ENCODE measurements at regions not wholly inside any gene's neighbourhood (a gene's known extent, or its start where the extent isn't known, plus 50 kb on each side); places are given as distances from the start of the nearest gene placed in this dataset.
"Not testable (repeated sequence)": the region's sequence is repeated elsewhere in the genome, so short reads cannot be mapped to it uniquely, and the experiment has no call there.

GRCh38 chr12:93979189-93979588 lies 169.2 kb upstream of the PLXNC1 start:
- no peak for DNase-seq (ENCODE audit: low read depth)

GRCh38 chr12:93980711-93981110 lies 167.7 kb upstream of the PLXNC1 start:
- no peak for DNase-seq (ENCODE audit: low read depth)

GRCh38 chr12:93981411-93981810 lies 167.0 kb upstream of the PLXNC1 start:
- DNase-seq (ENCODE audit: low read depth) = no peak

GRCh38 chr12:93982771-93983315 lies 165.5 kb upstream of the PLXNC1 start:
- DNase-seq (ENCODE audit: low read depth) = peak; percentile 56

- DNase-seq (ENCODE audit: low read depth) = no peak
These were observed 164.4 kb upstream of the PLXNC1 start for GRCh38 chr12:93984005-93984404.

- no peak for DNase-seq (ENCODE audit: low read depth)
These were observed 158.4 kb upstream of the PLXNC1 start for GRCh38 chr12:93989949-93990348.

- DNase-seq (ENCODE audit: low read depth) = peak; percentile 29
These were observed 157.3 kb upstream of the PLXNC1 start for GRCh38 chr12:93990832-93991803.

- no peak for DNase-seq (ENCODE audit: low read depth)
These were observed 156.4 kb upstream of the PLXNC1 start for GRCh38 chr12:93991829-93992461.

GRCh38 chr12:93994721-93995120 lies 153.7 kb upstream of the PLXNC1 start:
- DNase-seq (ENCODE audit: low read depth) = no peak

- no peak for DNase-seq (ENCODE audit: low read depth)
These were observed 152.1 kb upstream of the PLXNC1 start for GRCh38 chr12:93996321-93996720.

- no peak for DNase-seq (ENCODE audit: low read depth)
These were observed 146.7 kb upstream of the PLXNC1 start for GRCh38 chr12:94001691-94002090.

- DNase-seq (ENCODE audit: low read depth) = not testable (repeated sequence)
These were observed 145.5 kb upstream of the PLXNC1 start for GRCh38 chr12:94002925-94003324.

- not testable (repeated sequence) for DNase-seq (ENCODE audit: low read depth)
These were observed 140.5 kb upstream of the PLXNC1 start for GRCh38 chr12:94007833-94008232.

GRCh38 chr12:94010307-94010706 lies 138.1 kb upstream of the PLXNC1 start:
- DNase-seq (ENCODE audit: low read depth) = no peak

- no peak for DNase-seq (ENCODE audit: low read depth)
These were observed 136.3 kb upstream of the PLXNC1 start for GRCh38 chr12:94012071-94012470.

GRCh38 chr12:94012590-94012989 lies 135.8 kb upstream of the PLXNC1 start:
- no peak for DNase-seq (ENCODE audit: low read depth)

- not testable (repeated sequence) for DNase-seq (ENCODE audit: low read depth)
These were observed 131.1 kb upstream of the PLXNC1 start for GRCh38 chr12:94017247-94017646.

- DNase-seq (ENCODE audit: low read depth) = no peak
These were observed 128.0 kb upstream of the PLXNC1 start for GRCh38 chr12:94020335-94020734.

- DNase-seq (ENCODE audit: low read depth) = no peak
These were observed 124.5 kb upstream of the PLXNC1 start for GRCh38 chr12:94023879-94024278.

GRCh38 chr12:94025068-94025467 lies 123.3 kb upstream of the PLXNC1 start:
- no peak for DNase-seq (ENCODE audit: low read depth)

- DNase-seq (ENCODE audit: low read depth) = no peak
These were observed 122.6 kb upstream of the PLXNC1 start for GRCh38 chr12:94025756-94026155.

GRCh38 chr12:94026596-94026995 lies 121.8 kb upstream of the PLXNC1 start:
- DNase-seq (ENCODE audit: low read depth) = no peak

- DNase-seq (ENCODE audit: low read depth) = no peak
These were observed 120.8 kb upstream of the PLXNC1 start for GRCh38 chr12:94027561-94027960.
